ENCODE measurements at regions not wholly inside any gene's neighbourhood (a gene's known extent, or its start where the extent isn't known, plus 50 kb on each side); places are given as distances from the start of the nearest gene placed in this dataset.

GRCh38 chr5:167319243-167319642, 972.2 kb upstream of the WWC1 start:
- TF ChIP-seq, protein P1, sequence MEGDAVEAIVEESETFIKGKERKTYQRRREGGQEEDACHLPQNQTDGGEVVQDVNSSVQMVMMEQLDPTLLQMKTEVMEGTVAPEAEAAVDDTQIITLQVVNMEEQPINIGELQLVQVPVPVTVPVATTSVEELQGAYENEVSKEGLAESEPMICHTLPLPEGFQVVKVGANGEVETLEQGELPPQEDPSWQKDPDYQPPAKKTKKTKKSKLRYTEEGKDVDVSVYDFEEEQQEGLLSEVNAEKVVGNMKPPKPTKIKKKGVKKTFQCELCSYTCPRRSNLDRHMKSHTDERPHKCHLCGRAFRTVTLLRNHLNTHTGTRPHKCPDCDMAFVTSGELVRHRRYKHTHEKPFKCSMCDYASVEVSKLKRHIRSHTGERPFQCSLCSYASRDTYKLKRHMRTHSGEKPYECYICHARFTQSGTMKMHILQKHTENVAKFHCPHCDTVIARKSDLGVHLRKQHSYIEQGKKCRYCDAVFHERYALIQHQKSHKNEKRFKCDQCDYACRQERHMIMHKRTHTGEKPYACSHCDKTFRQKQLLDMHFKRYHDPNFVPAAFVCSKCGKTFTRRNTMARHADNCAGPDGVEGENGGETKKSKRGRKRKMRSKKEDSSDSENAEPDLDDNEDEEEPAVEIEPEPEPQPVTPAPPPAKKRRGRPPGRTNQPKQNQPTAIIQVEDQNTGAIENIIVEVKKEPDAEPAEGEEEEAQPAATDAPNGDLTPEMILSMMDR (IDR thresholded peaks at IDR 0.05), result no peak
- no peak for TF ChIP-seq ZFX (IDR thresholded peaks at IDR 0.05; ENCODE audit: borderline replicate concordance)
